ENCODE measurements at regions not wholly inside any gene's neighbourhood (a gene's known extent, or its start where the extent isn't known, plus 50 kb on each side); places are given as distances from the start of the nearest gene placed in this dataset.

GRCh38 chr20:29409833-29410805, 1847.3 kb upstream of the DEFB115 start:
- Histone ChIP-seq H4K91ac (ENCODE audit: insufficient read length, low read depth, low read length) (no peak overlapping the region), H2BK15ac (ENCODE audit: low read depth, low read length) (no peak overlapping the region), H2BK120ac (ENCODE audit: low read depth, low read length, poor library complexity, severe bottlenecking) (no peak overlapping the region), H4K8ac (replicated peaks; ENCODE audit: insufficient read length, low read depth, low read length) (no peak overlapping the region), H3K9me3 (ENCODE audit: control insufficient read depth, low read depth, low read length) (peaks cover 51% of the 10 kb centered on the region), H3K4me2 (ENCODE audit: insufficient read depth, insufficient read length, low read length) (no peak overlapping the region), H3K56ac (ENCODE audit: insufficient read length, low read depth, low read length) (no peak overlapping the region), H3K79me1 (ENCODE audit: insufficient read depth, low read depth, low read length, poor library complexity, severe bottlenecking) (no peaks in the 10 kb centered on the region), H2AFZ (ENCODE audit: low read length) (no peak overlapping the region), H3K9ac (ENCODE audit: extremely low read depth, insufficient read length, low read length) (no peak overlapping the region), H3K4ac (ENCODE audit: low read depth, low read length) (no peak overlapping the region), H3K23me2 (ENCODE audit: insufficient read length, low read depth, low read length, poor library complexity, severe bottlenecking) (no peaks in the 10 kb centered on the region), H3T11ph (ENCODE audit: low read length) (no peak overlapping the region), H2BK20ac (ENCODE audit: low read depth, low read length, poor library complexity, severe bottlenecking) (no peak overlapping the region), H3K27me3 (ENCODE audit: insufficient read depth, low read length) (no peaks in the 10 kb centered on the region), H4K5ac (ENCODE audit: insufficient read length, low read depth, low read length) (no peak overlapping the region), H3K4me1 (ENCODE audit: insufficient read depth, low read length) (no peaks in the 10 kb centered on the region), H3K27ac (ENCODE audit: insufficient read length, low read depth, low read length) (no peak overlapping the region), H4K20me1 (ENCODE audit: control insufficient read depth, insufficient read depth, insufficient read length) (no peaks in the 10 kb centered on the region), H3K18ac (ENCODE audit: insufficient read length, low read depth, low read length) (no peak overlapping the region), H3K14ac (ENCODE audit: insufficient read depth, low read length) (no peak overlapping the region), H2BK12ac (ENCODE audit: insufficient read length, low read depth, low read length) (no peak overlapping the region), H3K23ac (ENCODE audit: insufficient read length, low read depth, low read length) (no peak overlapping the region), H3K79me2 (ENCODE audit: insufficient read depth, low read length) (no peaks in the 10 kb centered on the region), H2AK5ac (ENCODE audit: insufficient read length, low read length) (no peak overlapping the region), H2BK5ac (ENCODE audit: insufficient read length, low read length) (no peak overlapping the region)
- H3K36me3 Mint-ChIP-seq (ENCODE audit: insufficient read depth in 1 of 3, low read depth in 3 of 3), result peaks cover 28 to 47% (median 38%) of the 10 kb centered on the region in 3 experiments
- WGBS (ENCODE audit: extremely low coverage, insufficient read length, low lambda C conversion rate), result no CpG with 5 or more reads among the region's 57 CpGs
- H3K4me3 Mint-ChIP-seq, result no peak overlapping the region
- no peak for DNase-seq
- H3K27me3 Mint-ChIP-seq (ENCODE audit: low read depth), result peaks cover 12% of the 10 kb centered on the region
- no peaks in the 10 kb centered on the region for H3K4me1 Mint-ChIP-seq
- no peak for TF ChIP-seq CTCF (conservative IDR thresholded peaks at IDR 0.05)
- H3K27ac Mint-ChIP-seq, result no peak overlapping the region
- H3K9me3 Mint-ChIP-seq, result peaks cover 74 to 81% of the 10 kb centered on the region in 2 experiments

Measured in H9 (cell line).